GM21737 (cell line): ENCODE measurements at regions not wholly inside any gene's neighbourhood (a gene's known extent, or its start where the extent isn't known, plus 50 kb on each side); places are given as distances from the start of the nearest gene placed in this dataset.
"Not testable (repeated sequence)": the region's sequence is repeated elsewhere in the genome, so short reads cannot be mapped to it uniquely, and the experiment has no call there.

Experiments used
- ATAC-seq: cut with Tn5 transposase; IDR thresholded peaks from one replicate; pipeline ENCODE4 v1.9.1; 2021; ENCODE audit warnings: mild to moderate bottlenecking, moderate library complexity; ENCODE audit not compliant: unreplicated experiment

- no peak for ATAC-seq
Observed at GRCh38 chr9:27671636-27672035, 98.4 kb upstream of the C9orf72 start.

DNA sequence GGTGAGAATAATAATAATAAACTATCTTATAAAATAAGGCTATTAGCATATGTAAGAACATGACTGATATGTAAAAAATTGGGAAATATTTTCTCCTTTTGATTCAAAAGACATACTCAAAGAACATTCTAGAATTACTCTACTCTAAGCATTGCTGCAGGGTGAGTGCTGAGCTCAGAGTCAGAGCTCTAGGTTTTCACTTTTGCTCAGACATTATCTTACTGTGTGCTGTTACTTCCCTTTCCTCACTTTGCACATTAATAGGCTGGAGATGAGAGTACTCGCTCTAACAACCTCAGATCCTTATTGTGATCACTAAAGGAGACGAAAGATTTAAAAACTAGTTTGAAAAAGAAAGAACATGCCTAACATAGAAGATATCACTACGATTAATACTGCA, 99.4 kb upstream of the C9orf72 start:
- no peak for ATAC-seq

- no peak for ATAC-seq
Observed at GRCh38 chr9:27673641-27674040, 100.4 kb upstream of the C9orf72 start.

- no peak for ATAC-seq
Observed at GRCh38 chr9:27675354-27675753, 102.1 kb upstream of the C9orf72 start.

GRCh38 chr9:27676827-27677226, 103.5 kb upstream of the C9orf72 start:
- ATAC-seq: no peak

GRCh38 chr9:27679338-27679737, 106.1 kb upstream of the C9orf72 start:
- ATAC-seq: no peak

DNA sequence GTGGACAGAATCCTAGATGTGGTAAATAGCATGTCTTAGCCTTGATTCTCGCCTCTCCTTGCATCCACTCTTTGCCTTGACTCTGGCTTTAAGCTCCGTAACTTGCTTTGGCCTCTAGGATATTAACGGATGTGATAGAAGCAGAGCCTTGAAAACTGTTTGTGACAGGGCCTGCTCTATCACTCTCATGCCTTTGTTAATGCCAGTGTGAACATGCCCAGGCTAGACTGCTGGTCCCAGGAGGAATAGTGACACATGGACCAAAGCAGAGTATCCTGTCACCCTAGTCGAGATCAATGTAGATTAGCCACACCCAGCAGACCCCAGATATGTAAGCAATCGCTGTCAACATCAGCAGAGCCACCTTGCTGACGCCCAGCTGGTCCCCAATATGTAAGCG, 109.9 kb upstream of the C9orf72 start:
- ATAC-seq: no peak

- ATAC-seq: no peak
Observed at GRCh38 chr9:27688954-27689353, 115.7 kb upstream of the C9orf72 start.

GRCh38 chr9:27690816-27691215, 117.5 kb upstream of the C9orf72 start:
- not testable (repeated sequence) for ATAC-seq

- ATAC-seq: no peak
Observed at GRCh38 chr9:27699621-27700020, 126.3 kb upstream of the C9orf72 start.

- ATAC-seq: no peak
Observed at GRCh38 chr9:27701016-27701415, 127.7 kb upstream of the C9orf72 start.

DNA sequence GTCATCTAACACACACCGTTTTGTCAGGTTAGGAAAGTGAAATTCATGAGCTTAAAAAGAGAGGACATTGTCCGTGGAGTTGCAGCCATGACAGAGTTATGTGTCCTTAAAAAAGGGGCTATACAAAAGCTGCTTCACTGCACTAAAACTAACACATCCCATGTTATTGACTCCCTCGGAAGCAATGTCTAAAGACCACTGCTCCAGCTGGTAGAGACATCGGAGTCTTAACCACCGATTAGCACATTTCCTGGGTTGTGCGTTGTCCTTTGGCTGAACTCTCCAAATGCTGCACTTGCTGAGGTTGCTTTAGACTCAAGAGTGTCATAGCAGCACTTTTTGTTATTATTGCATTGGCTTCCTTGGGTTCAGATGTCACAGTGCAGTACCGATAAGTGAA, 128.3 kb upstream of the C9orf72 start:
- no peak for ATAC-seq

DNA sequence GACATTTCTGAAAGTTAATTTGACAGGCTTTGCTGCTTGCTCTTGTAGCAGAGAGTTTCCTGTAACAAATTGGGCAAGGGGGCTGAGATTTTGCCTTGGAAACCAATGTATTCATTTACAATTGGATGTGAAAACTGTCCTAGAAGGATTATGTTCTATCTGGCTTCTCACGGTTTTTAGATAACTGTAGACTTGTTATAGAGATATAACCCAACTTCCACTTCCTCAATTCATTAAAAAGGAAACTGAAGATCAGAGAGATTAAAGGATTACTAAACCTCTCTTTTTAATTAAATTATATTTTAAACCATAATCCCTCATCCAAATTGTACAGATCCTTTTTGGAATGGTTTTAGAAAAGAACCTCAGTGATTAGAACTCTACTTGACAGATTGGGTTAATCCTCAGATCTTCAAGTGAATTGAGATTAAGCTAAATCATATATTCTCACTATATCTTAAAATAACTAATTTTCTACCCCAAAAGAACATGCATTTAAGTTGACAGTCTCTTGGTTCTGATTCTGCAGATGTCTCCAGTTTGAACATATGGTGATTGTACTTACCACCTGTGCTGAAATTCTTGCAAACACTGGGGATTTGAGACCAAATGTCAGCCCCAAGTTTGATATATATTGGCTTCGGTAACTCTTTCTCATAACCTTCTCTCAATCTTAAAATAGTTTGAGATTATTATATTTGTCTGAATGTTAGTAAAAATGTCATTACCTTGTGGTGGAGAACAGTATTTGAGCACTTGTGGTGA, 130.1 kb upstream of the C9orf72 start:
- no peak for ATAC-seq

- ATAC-seq: no peak
Observed at GRCh38 chr9:27711241-27711640, 138.0 kb upstream of the C9orf72 start.

DNA sequence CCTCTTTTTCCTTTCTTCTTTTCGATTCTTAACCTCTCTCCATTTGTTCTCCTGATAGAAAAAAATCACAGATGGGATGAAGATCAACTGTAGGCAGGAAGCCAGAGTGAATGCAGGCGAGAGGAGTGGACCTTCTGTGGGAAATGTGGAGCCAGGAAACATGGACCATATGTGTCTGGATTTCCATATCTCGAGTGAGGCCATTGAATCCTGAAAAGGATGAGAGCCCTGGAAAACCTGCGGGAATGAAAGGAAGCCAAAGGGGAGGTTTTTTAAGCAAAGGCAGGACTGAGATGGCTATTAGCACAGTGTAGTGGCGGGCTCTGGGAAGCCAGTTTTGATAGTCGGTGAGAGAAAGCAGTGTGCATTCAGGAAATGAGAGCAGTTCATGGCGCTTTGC, 139.5 kb upstream of the C9orf72 start:
- ATAC-seq: no peak

DNA sequence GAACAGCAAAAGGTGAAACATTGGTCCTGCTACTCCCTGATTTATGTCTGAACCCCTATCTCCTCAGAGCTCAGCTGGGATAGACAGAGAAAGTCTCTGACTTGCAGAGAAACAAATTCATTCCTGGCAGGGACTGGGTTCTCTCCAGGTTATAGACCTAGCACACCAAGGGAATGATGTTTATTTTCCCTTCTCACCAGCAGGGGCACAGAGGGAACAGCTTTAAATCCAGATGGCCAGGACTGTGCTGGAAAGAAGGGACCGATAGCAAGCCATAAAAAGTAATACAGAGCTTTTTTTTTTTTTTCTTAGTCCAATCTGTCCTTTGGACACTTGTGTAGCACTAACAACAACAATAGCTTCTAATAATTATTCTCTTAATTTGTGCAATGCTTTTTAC, 141.1 kb upstream of the C9orf72 start:
- ATAC-seq: no peak

- no peak for ATAC-seq
Observed at GRCh38 chr9:27715651-27716050, 142.4 kb upstream of the C9orf72 start.

GRCh38 chr9:27717991-27718390, 144.7 kb upstream of the C9orf72 start:
- ATAC-seq: no peak

DNA sequence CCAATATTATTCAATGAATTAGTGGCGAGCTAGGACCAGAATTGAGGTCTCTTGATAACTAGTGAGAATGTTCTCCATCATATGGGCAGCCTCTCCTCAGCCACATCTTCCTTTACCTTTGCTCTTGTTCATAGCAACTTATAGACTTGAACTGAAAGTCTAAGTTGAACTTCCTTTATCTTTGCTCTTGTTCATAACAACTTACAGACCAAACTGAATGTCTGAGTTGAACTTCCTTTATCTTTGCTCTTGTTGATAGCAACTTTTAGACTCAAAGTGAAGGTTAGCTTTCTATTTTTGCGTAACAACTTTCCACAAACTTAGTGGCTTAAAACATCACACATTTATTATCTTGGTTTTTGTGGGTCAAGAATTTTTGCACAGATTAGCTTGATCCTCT, 146.4 kb upstream of the C9orf72 start:
- no peak for ATAC-seq

GRCh38 chr9:27722866-27723265, 149.6 kb upstream of the C9orf72 start:
- no peak for ATAC-seq

- peak; percentile 82 for ATAC-seq
Observed at GRCh38 chr9:27726244-27727081, 153.2 kb upstream of the C9orf72 start.

GRCh38 chr9:27732494-27732893, 159.2 kb upstream of the C9orf72 start:
- ATAC-seq: no peak
